Smooth muscle cell (in vitro differentiated cells): ENCODE measurements at regions not wholly inside any gene's neighbourhood (a gene's known extent, or its start where the extent isn't known, plus 50 kb on each side); places are given as distances from the start of the nearest gene placed in this dataset.

Experiments used
- DNase-seq: peaks from one replicate; lab custom pipeline; 2025; ENCODE audit not compliant: unreplicated experiment; lab: John Stamatoyannopoulos, UW
- H2AFZ ChIP-seq: fragments of 200-600 bp; sonication (generic); 2 replicates; pipeline ENCODE4 v1.6.0; 2016; ENCODE audit warnings: antibody characterized with exemption, low read depth, mild to moderate bottlenecking
- H3F3A ChIP-seq: fragments of 200-600 bp; sonication (generic); 2 replicates; pipeline ENCODE4 v1.6.0; 2017; ENCODE audit warnings: antibody characterized with exemption, low read depth
- H3K27ac ChIP-seq: fragments of 200-600 bp; sonication (generic); 2 replicates; pipeline ENCODE4 v1.5.1; 2016; ENCODE audit warnings: low read depth, mild to moderate bottlenecking
- H3K27me3 ChIP-seq: fragments of 200-600 bp; sonication (generic); 2 replicates; pipeline ENCODE4 v1.6.1; 2016; ENCODE audit warnings: low read depth, mild to moderate bottlenecking
- H3K36me3 ChIP-seq: fragments of 200-600 bp; sonication (generic); 2 replicates; pipeline ENCODE4 v1.5.1; 2016; ENCODE audit warnings: low read depth
- H3K4me1 ChIP-seq: fragments of 200-600 bp; sonication (generic); 2 replicates; pipeline ENCODE4 v1.5.1; 2016; ENCODE audit warnings: low read depth
- H3K4me2 ChIP-seq: fragments of 200-600 bp; sonication (generic); 2 replicates; pipeline ENCODE4 v1.6.0; 2016; ENCODE audit warnings: mild to moderate bottlenecking
- H3K4me3 ChIP-seq: fragments of 200-600 bp; sonication (generic); 2 replicates; pipeline ENCODE4 v1.5.1; 2016; ENCODE audit warnings: mild to moderate bottlenecking
- H3K79me2 ChIP-seq: fragments of 200-600 bp; sonication (generic); 2 replicates; pipeline ENCODE4 v1.6.0; 2016; ENCODE audit warnings: low read depth, mild to moderate bottlenecking
- H3K9ac ChIP-seq: fragments of 200-600 bp; sonication (generic); 2 replicates; pipeline ENCODE4 v1.6.0; 2016; ENCODE audit warnings: low read depth
- H3K9me3 ChIP-seq: fragments of 200-600 bp; sonication (generic); replicated peaks from 2 replicates; pipeline ENCODE4 v1.5.1; 2016; ENCODE audit warnings: low read depth
- H4K20me1 ChIP-seq: fragments of 200-600 bp; sonication (generic); 2 replicates; pipeline ENCODE4 v1.6.0; 2016; ENCODE audit warnings: low read depth
- CTCF ChIP-seq: fragments of 200-600 bp; sonication (generic); IDR thresholded peaks from 2 replicates; pipeline ENCODE4 v1.5.1; 2017; ENCODE audit warnings: borderline replicate concordance, mild to moderate bottlenecking, antibody characterized with exemption; ENCODE audit not compliant: insufficient read depth, poor library complexity, severe bottlenecking
- WGBS: methylation state at CpG from one replicate; pipeline ENCODE4 v1.1.7; 2016; ENCODE audit warnings: low lambda C conversion rate; 5-methylcytosine and 5-hydroxymethylcytosine counted together

- Histone ChIP-seq H4K20me1 (no peaks in the 10 kb centered on the region), H3K9ac (no peak overlapping the region), H3K27ac (no peak overlapping the region), H3K36me3 (no peaks in the 10 kb centered on the region), H3K79me2 (no peaks in the 10 kb centered on the region), H3K9me3 (no peaks in the 10 kb centered on the region), H2AFZ (no peak overlapping the region), H3K4me2 (no peak overlapping the region), H3K4me1 (peaks cover 7% of the 10 kb centered on the region), H3F3A (no peaks in the 10 kb centered on the region), H3K4me3 (no peak overlapping the region), H3K27me3 (peaks cover 3% of the 10 kb centered on the region)
- TF ChIP-seq CTCF, result no peak
- no peak for DNase-seq
- WGBS, result 75% methylated on average over 5 of the region's 5 CpGs
Measured at GRCh38 chr5:91642581-91642980, 259.5 kb upstream of the ARRDC3 start.

GRCh38 chr5:91641730-91642350, 258.7 kb upstream of the ARRDC3 start:
- Histone ChIP-seq H4K20me1 (no peaks in the 10 kb centered on the region), H3K4me3 (peak overlapping the region; percentile 13), H2AFZ (peak overlapping the region; percentile 79), H3F3A (no peaks in the 10 kb centered on the region), H3K79me2 (no peaks in the 10 kb centered on the region), H3K4me2 (peak overlapping the region; percentile 79), H3K36me3 (no peaks in the 10 kb centered on the region), H3K4me1 (peaks cover 7% of the 10 kb centered on the region), H3K9me3 (no peaks in the 10 kb centered on the region), H3K9ac (no peak overlapping the region), H3K27ac (no peak overlapping the region), H3K27me3 (peaks cover 3% of the 10 kb centered on the region)
- 10% methylated on average over 2 of the region's 2 CpGs for WGBS
- peak; percentile 77 for TF ChIP-seq CTCF
- DNase-seq, result no peak

- Histone ChIP-seq H3K27me3 (peaks cover 3% of the 10 kb centered on the region), H2AFZ (no peak overlapping the region), H3K4me2 (no peak overlapping the region), H3K9me3 (no peaks in the 10 kb centered on the region), H3K27ac (no peak overlapping the region), H3K4me3 (no peak overlapping the region), H3F3A (no peaks in the 10 kb centered on the region), H3K79me2 (no peaks in the 10 kb centered on the region), H4K20me1 (no peaks in the 10 kb centered on the region), H3K4me1 (peaks cover 7% of the 10 kb centered on the region), H3K36me3 (no peaks in the 10 kb centered on the region), H3K9ac (no peak overlapping the region)
- DNase-seq, result no peak
- TF ChIP-seq CTCF, result no peak
- 39% methylated on average over 3 of the region's 3 CpGs for WGBS
Measured at GRCh38 chr5:91639744-91640143, 256.6 kb upstream of the ARRDC3 start.

DNA sequence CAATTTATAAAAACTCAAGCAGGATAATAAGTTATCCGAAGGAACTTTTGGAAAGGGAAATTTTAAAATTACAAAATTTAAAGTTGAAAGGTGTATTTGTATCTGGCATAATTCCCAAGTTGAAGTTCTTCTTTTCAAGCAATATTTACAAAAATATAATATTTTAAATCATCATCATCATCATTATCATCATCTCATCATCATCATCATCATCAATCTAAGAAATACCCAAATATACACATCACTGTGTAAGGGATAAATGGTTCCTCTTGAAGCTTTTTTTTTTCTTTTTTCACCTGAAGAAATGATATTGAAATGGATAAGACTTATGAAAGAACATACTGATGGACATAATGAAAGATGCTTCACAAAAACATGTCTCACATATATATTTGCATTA, 254.9 kb upstream of the ARRDC3 start:
- H3K36me3 ChIP-seq, result no peaks in the 10 kb centered on the region
- no peaks in the 10 kb centered on the region for H3F3A ChIP-seq
- no peak overlapping the region for H3K9ac ChIP-seq
- TF ChIP-seq CTCF, result no peak
- no peak overlapping the region for H2AFZ ChIP-seq
- peaks cover 3% of the 10 kb centered on the region for H3K27me3 ChIP-seq
- H4K20me1 ChIP-seq, result no peaks in the 10 kb centered on the region
- WGBS, result 98% methylated on average over 1 of the region's 1 CpG
- H3K27ac ChIP-seq, result no peak overlapping the region
- H3K4me3 ChIP-seq, result no peak overlapping the region
- no peak for DNase-seq
- no peak overlapping the region for H3K4me2 ChIP-seq
- H3K9me3 ChIP-seq, result no peaks in the 10 kb centered on the region
- H3K4me1 ChIP-seq, result peaks cover 7% of the 10 kb centered on the region
- H3K79me2 ChIP-seq, result no peaks in the 10 kb centered on the region
